ENCODE measurements at regions not wholly inside any gene's neighbourhood (a gene's known extent, or its start where the extent isn't known, plus 50 kb on each side); places are given as distances from the start of the nearest gene placed in this dataset.

GRCh38 chr9:520302-520701 lies 305.6 kb downstream of the DOCK8 start (continued):
- TF ChIP-seq CHD1 (IDR thresholded peaks at IDR 0.05; ENCODE audit: low read depth, low read length) = no peak

- no peak overlapping the region for H3K9ac ChIP-seq (replicated peaks in 1 of 4; ENCODE audit: extremely low read depth in 1 of 4, low read depth in 3 of 4, low read length in 3 of 4)
- no peak overlapping the region for H3K14ac ChIP-seq (ENCODE audit: insufficient read length)
- no peak overlapping the region for H2BK12ac ChIP-seq (ENCODE audit: low read depth, low read length)
- no peak for DNase-seq (ENCODE audit: low read depth in 1 of 2, low spot score in 2 of 2)
- H3K9me3 ChIP-seq (ENCODE audit: insufficient read depth in 2 of 2, low read depth in 1 of 2, low read length in 1 of 2) = no peaks in the 10 kb centered on the region
- H3K23me2 ChIP-seq (ENCODE audit: low read depth, low read length) = no peaks in the 10 kb centered on the region
- H4K20me1 ChIP-seq (replicated peaks in 1 of 2; ENCODE audit: control insufficient read depth in 1 of 2, insufficient read depth in 2 of 2, low read length in 2 of 2) = peaks cover 2 to 7% of the 10 kb centered on the region in 2 experiments
- H3K79me2 ChIP-seq (ENCODE audit: control insufficient read depth in 1 of 2, insufficient read depth in 2 of 2, low read length in 2 of 2) = peaks cover 7 to 67% of the 10 kb centered on the region in 2 experiments
- H4K8ac ChIP-seq (ENCODE audit: extremely low read depth, insufficient read depth, low read length) = no peak overlapping the region
- H3K27ac ChIP-seq (ENCODE audit: low read depth, low read length) = no peak overlapping the region
- H2AK5ac ChIP-seq (ENCODE audit: low read depth, low read length) = no peak overlapping the region
- H2BK120ac ChIP-seq (replicated peaks; ENCODE audit: low read depth, low read length) = no peak overlapping the region
- H3K18ac ChIP-seq (ENCODE audit: extremely low read depth, low read length) = no peak overlapping the region
- H3K36me3 ChIP-seq (ENCODE audit: control insufficient read depth in 2 of 4, insufficient read depth in 4 of 4, low read length in 3 of 4) = no peaks in the 10 kb centered on the region
- H3K4me2 ChIP-seq (ENCODE audit: insufficient read depth in 1 of 2, low read depth in 2 of 2, low read length in 2 of 2) = no peak overlapping the region
- H3K23ac ChIP-seq (ENCODE audit: insufficient read length) = no peak overlapping the region
- H2BK15ac ChIP-seq (ENCODE audit: low read length) = no peak overlapping the region
- no peak overlapping the region for H2BK20ac ChIP-seq (ENCODE audit: low read length)
- H4K5ac ChIP-seq (ENCODE audit: insufficient read length, low read depth, low read length) = no peak overlapping the region
- H3K4me1 ChIP-seq (replicated peaks in 1 of 4; ENCODE audit: control insufficient read depth in 3 of 4, insufficient read depth in 4 of 4, low read length in 3 of 4) = no peaks in the 10 kb centered on the region
- H3K4ac ChIP-seq (replicated peaks; ENCODE audit: insufficient read length, low read depth, low read length) = no peak overlapping the region
- H2BK5ac ChIP-seq (ENCODE audit: low read depth, low read length) = no peak overlapping the region
- TF ChIP-seq CBX5 (IDR thresholded peaks at IDR 0.05; ENCODE audit: low read depth, low read length) (no peak), EZH2 (IDR thresholded peaks at IDR 0.05; ENCODE audit: low read depth, low read length, severe bottlenecking) (no peak), CTBP2 (IDR thresholded peaks at IDR 0.05; ENCODE audit: borderline replicate concordance, insufficient read depth, insufficient read length, low read length) (no peak), PHF8 (conservative IDR thresholded peaks at IDR 0.05; ENCODE audit: low read depth, low read length) (no peak), CHD2 (IDR thresholded peaks at IDR 0.05; ENCODE audit: low read length) (no peak), CREB1 (IDR thresholded peaks at IDR 0.05) (no peak), CHD1 (IDR thresholded peaks at IDR 0.05; ENCODE audit: low read depth, low read length) (no peak), SP4 (IDR thresholded peaks at IDR 0.05; ENCODE audit: low read length) (no peak), SIN3A (conservative IDR thresholded peaks at IDR 0.05 in 1 of 2, IDR thresholded peaks at IDR 0.05 in 1 of 2; ENCODE audit: low read depth in 1 of 2, low read length in 2 of 2) (no peak), HDAC6 (IDR thresholded peaks at IDR 0.05; ENCODE audit: low read depth, low read length) (no peak), KDM5A (IDR thresholded peaks at IDR 0.05; ENCODE audit: low read length) (no peak), TCF12 (IDR thresholded peaks at IDR 0.05; ENCODE audit: low read depth, low read length) (no peak), E2F6 (IDR thresholded peaks at IDR 0.05) (no peak)
- no peaks in the 10 kb centered on the region for H3K27me3 ChIP-seq (replicated peaks in 1 of 4; ENCODE audit: control insufficient read depth in 3 of 4, extremely low read depth in 1 of 4, insufficient read depth in 3 of 4, low read length in 3 of 4)
- WGBS, 2 experiments (ENCODE audit: extremely low coverage in 1 of 2, insufficient coverage in 1 of 2, insufficient read length in 1 of 2, insufficient replicate concordance in 2 of 2, low coverage in 1 of 2, low lambda C conversion rate in 2 of 2, missing lambda C conversion rate in 1 of 2) = 92% methylated on average over 5 of the region's 5 CpGs; no CpG with 5 or more reads in 1 of the 2 experiments
- H4K91ac ChIP-seq (replicated peaks; ENCODE audit: insufficient read length, low read length) = no peak overlapping the region
- ChIA-PET CTCF (ENCODE audit: partially characterized antibody) (no interaction called here), POLR2A (ENCODE audit: partially characterized antibody) (no interaction called here)
- no peak overlapping the region for H2AFZ ChIP-seq (ENCODE audit: low read length)
- H3K4me3 ChIP-seq (ENCODE audit: extremely low read depth in 1 of 4, insufficient read depth in 2 of 4, low read depth in 3 of 4, low read length in 4 of 4) = no peak overlapping the region
- no peak overlapping the region for H3K56ac ChIP-seq (replicated peaks; ENCODE audit: insufficient read length, low read depth, low read length)
- FAIRE-seq = no peak
- H3K79me1 ChIP-seq (ENCODE audit: low read depth, low read length) = peaks cover 5% of the 10 kb centered on the region
Observed at GRCh38 chr9:522190-522589, 307.5 kb downstream of the DOCK8 start.

All from H1 (cell line).